Ascending aorta (tissue), 2 donors: ENCODE measurements at regions not wholly inside any gene's neighbourhood (a gene's known extent, or its start where the extent isn't known, plus 50 kb on each side); places are given as distances from the start of the nearest gene placed in this dataset.

ENCODE experiments used
- DNase-seq, 2 donors: peaks; one replicate each; pipeline ENCODE4 v3.0.0-alpha.2; 2019; ENCODE audit warnings: low spot score in 2 of 2
- H3K27ac ChIP-seq, 2 donors: fragments of 200-600 bp; sonication (generic); one replicate each; pipeline ENCODE4 v1.5.1; 2016 to 2017; ENCODE audit warnings: mild to moderate bottlenecking in 1 of 2
- H3K27me3 ChIP-seq: fragments of 200-600 bp; sonication (generic); one replicate; pipeline ENCODE4 v1.5.1; 2017
- H3K36me3 ChIP-seq, 2 donors: fragments of 200-600 bp; sonication (generic); one replicate each; pipeline ENCODE4 v1.5.1; 2016
- H3K4me1 ChIP-seq, 2 donors: fragments of 200-600 bp; sonication (generic); one replicate each; pipeline ENCODE4 v1.5.1; 2016 to 2017; ENCODE audit warnings: mild to moderate bottlenecking in 1 of 2
- H3K4me3 ChIP-seq, 2 donors: fragments of 200-600 bp; sonication (generic); one replicate each; pipeline ENCODE4 v1.5.1; 2016 to 2017; ENCODE audit warnings: mild to moderate bottlenecking in 1 of 2
- H3K9me3 ChIP-seq, 2 donors: fragments of 200-600 bp; sonication (generic); one replicate each; pipeline ENCODE4 v1.5.1; 2016
- CTCF ChIP-seq, 3 experiments: fragments of 200-600 bp in 2 of 3; fragments of 450-650 bp in 1 of 3; sonication (generic) in 2 of 3; IDR thresholded peaks; one replicate each; pipeline ENCODE4 v1.5.1; 2016 to 2019; ENCODE audit warnings: antibody characterized with exemption in 3 of 3, mild to moderate bottlenecking in 1 of 3, moderate library complexity in 1 of 3
- intact Hi-C: fragments of 100-400 bp; cut with DNase I; formaldehyde crosslinking; loops from one replicate; pipeline ENCODE4 v1.15.1; 2023

DNA sequence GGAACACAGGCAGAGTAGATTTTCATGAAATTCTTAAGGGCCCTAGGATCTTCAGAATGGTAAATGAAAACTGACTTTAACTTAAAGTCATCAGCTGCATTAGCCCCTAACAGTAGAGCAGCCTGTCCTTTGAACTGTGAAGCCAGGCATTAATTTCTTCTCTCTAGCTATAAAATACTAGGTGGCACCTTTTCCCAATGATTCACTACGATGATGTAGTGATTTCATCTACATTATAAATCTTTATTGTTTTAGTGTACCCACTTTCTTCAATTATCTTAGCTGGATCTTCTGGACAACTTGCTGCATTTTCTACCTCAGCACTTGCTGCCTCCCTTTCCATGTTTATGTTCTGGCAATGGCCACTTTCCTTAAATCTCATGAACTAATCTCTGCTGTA, 290.5 kb downstream of the NOL4 start:
- H3K4me3 ChIP-seq, result no peak overlapping the region
- no peak for DNase-seq
- no peaks in the 10 kb centered on the region for H3K36me3 ChIP-seq
- no peaks in the 10 kb centered on the region for H3K27me3 ChIP-seq
- H3K4me1 ChIP-seq, result no peaks in the 10 kb centered on the region
- H3K27ac ChIP-seq, result no peak overlapping the region
- TF ChIP-seq CTCF (IDR thresholded peaks at IDR 0.05), result no peak
- intact Hi-C loops, result no loop called here
- H3K9me3 ChIP-seq, result no peaks in the 10 kb centered on the region

GRCh38 chr18:33928231-33928630, 296.5 kb downstream of the NOL4 start:
- H3K9me3 ChIP-seq, result no peaks in the 10 kb centered on the region
- peaks cover 0 to 3% of the 10 kb centered on the region in 2 donors for H3K4me1 ChIP-seq
- H3K27me3 ChIP-seq, result no peaks in the 10 kb centered on the region
- H3K27ac ChIP-seq, result no peak overlapping the region
- no peak overlapping the region for H3K4me3 ChIP-seq
- TF ChIP-seq CTCF (IDR thresholded peaks at IDR 0.05), result no peak
- no peaks in the 10 kb centered on the region for H3K36me3 ChIP-seq
- DNase-seq, result no peak
- intact Hi-C loops, result no loop called here

DNA sequence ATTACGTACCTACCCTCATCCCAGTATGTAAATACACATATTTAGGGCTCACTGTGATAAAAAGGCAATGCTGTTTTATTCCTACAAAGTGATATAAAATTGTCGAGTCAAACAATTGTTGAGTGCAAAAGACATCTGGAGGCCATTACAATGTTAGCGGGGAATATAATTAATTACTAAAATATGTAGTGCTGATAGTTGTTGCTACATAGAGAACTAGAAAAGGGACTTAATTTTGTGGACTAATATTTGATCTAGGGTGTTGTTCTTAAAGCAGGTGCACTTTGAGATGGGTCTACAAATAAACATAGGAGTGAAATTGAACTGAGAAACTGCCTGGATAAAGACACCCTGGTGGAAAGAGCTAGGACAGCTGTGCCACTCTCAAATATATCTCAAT, 300.1 kb downstream of the NOL4 start:
- Histone ChIP-seq H3K4me1 (peaks cover 0 to 3% of the 10 kb centered on the region in 2 donors), H3K4me3 (no peak overlapping the region), H3K27ac (no peak overlapping the region), H3K9me3 (no peaks in the 10 kb centered on the region), H3K27me3 (no peaks in the 10 kb centered on the region), H3K36me3 (no peaks in the 10 kb centered on the region)
- TF ChIP-seq CTCF (IDR thresholded peaks at IDR 0.05), result no peak
- no peak for DNase-seq
- intact Hi-C loops, result no loop called here

GRCh38 chr18:33923980-33924379, 300.7 kb downstream of the NOL4 start:
- H3K9me3 ChIP-seq, result no peaks in the 10 kb centered on the region
- no peak overlapping the region for H3K27ac ChIP-seq
- no peak overlapping the region for H3K4me3 ChIP-seq
- peaks cover 0 to 3% of the 10 kb centered on the region in 2 donors for H3K4me1 ChIP-seq
- TF ChIP-seq CTCF (IDR thresholded peaks at IDR 0.05), result no peak
- no peaks in the 10 kb centered on the region for H3K27me3 ChIP-seq
- DNase-seq, result no peak
- intact Hi-C loops, result no loop called here
- no peaks in the 10 kb centered on the region for H3K36me3 ChIP-seq

DNA sequence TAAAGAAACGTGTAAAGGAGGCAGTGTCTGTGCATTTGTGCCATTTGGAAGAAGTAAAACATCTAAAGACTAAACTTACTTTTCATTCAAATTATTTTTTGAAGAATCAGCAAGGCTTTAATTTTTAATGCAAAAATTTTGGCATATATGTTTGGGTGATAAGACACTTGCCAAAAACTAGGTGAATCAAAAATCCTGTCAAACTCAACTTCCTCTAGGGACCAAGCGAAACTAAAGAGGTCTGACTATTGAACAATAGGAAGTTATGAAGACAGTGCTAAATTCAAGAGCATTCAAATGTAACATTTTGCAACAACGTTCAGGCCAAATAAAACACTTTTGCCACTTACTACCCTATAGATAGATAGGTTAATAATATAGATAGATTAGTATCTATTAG, 306.1 kb downstream of the NOL4 start:
- intact Hi-C loops, result no loop called here
- no peaks in the 10 kb centered on the region for H3K9me3 ChIP-seq
- TF ChIP-seq CTCF (IDR thresholded peaks at IDR 0.05), result no peak

GRCh38 chr18:33916200-33916599, 308.5 kb downstream of the NOL4 start:
- intact Hi-C loops, result no loop called here
- TF ChIP-seq CTCF (IDR thresholded peaks at IDR 0.05), result no peak
- no peak for DNase-seq
- no peaks in the 10 kb centered on the region for H3K4me1 ChIP-seq
- no peaks in the 10 kb centered on the region for H3K36me3 ChIP-seq
- H3K4me3 ChIP-seq, result no peak overlapping the region
- H3K9me3 ChIP-seq, result no peaks in the 10 kb centered on the region
- H3K27me3 ChIP-seq, result no peaks in the 10 kb centered on the region
- no peak overlapping the region for H3K27ac ChIP-seq

More for the DNA sequence above, 306.1 kb downstream of the NOL4 start:
- no peak for DNase-seq
- H3K4me1 ChIP-seq, result no peaks in the 10 kb centered on the region
- no peaks in the 10 kb centered on the region for H3K27me3 ChIP-seq
- no peaks in the 10 kb centered on the region for H3K36me3 ChIP-seq
- H3K4me3 ChIP-seq, result no peak overlapping the region
- no peak overlapping the region for H3K27ac ChIP-seq
